HCT116 (cell line): ENCODE measurements at regions not wholly inside any gene's neighbourhood (a gene's known extent, or its start where the extent isn't known, plus 50 kb on each side); places are given as distances from the start of the nearest gene placed in this dataset.

Experiments
- EGR1 ChIP-seq: IDR thresholded peaks from 2 replicates; pipeline ENCODE4 v1.6.1; 2012; ENCODE audit warnings: low read depth
- EZH2 ChIP-seq: fragments of 200-600 bp; sonication (generic); IDR thresholded peaks from 2 replicates; pipeline ENCODE4 v1.6.1; 2017; ENCODE audit warnings: antibody characterized with exemption, mixed run types
- EZH2phosphoT487 ChIP-seq: fragments of 200-600 bp; IDR thresholded peaks from 2 replicates; pipeline ENCODE4 v1.6.1; 2018; ENCODE audit warnings: antibody characterized with exemption, borderline replicate concordance
- FOSL1 ChIP-seq: IDR thresholded peaks from 2 replicates; pipeline ENCODE4 v1.6.1; 2012; ENCODE audit warnings: low read depth
- POLR2A ChIP-seq: IDR thresholded peaks from 2 replicates; pipeline ENCODE4 v1.7.0; 2011; ENCODE audit warnings: borderline replicate concordance; ENCODE audit not compliant: insufficient read depth, insufficient read length; ENCODE audit errors: extremely low read depth
- POLR2AphosphoS5 ChIP-seq: IDR thresholded peaks from 2 replicates; pipeline ENCODE4 v1.6.1; 2011; ENCODE audit warnings: mild to moderate bottlenecking, low read depth, low read length, moderate library complexity
- RAD21 ChIP-seq: IDR thresholded peaks from 2 replicates; pipeline ENCODE4 v1.6.1; 2012; ENCODE audit warnings: low read depth, mild to moderate bottlenecking
- SIN3A ChIP-seq: IDR thresholded peaks from 2 replicates; pipeline ENCODE4 v1.6.1; 2012; ENCODE audit warnings: low read depth
- SP1 ChIP-seq: IDR thresholded peaks from 2 replicates; pipeline ENCODE4 v1.6.1; 2012; ENCODE audit warnings: low read depth
- YY1 ChIP-seq: IDR thresholded peaks from 2 replicates; pipeline ENCODE4 v1.6.1; 2011; ENCODE audit warnings: low read length, low read depth, moderate library complexity, mild to moderate bottlenecking; ENCODE audit not compliant: insufficient replicate concordance; ENCODE audit errors: extremely low read depth
- ZFX ChIP-seq: fragments of 450-650 bp; IDR thresholded peaks from 2 replicates; pipeline ENCODE4 v1.6.1; 2017
- ZNF274 ChIP-seq: fragments of 200-500 bp; sonication (Bioruptor generic); IDR thresholded peaks from 2 replicates; pipeline ENCODE4 v1.6.1; 2014; ENCODE audit warnings: mild to moderate bottlenecking, low read depth, low read length, inconsistent platforms
- TF ChIP-seq, protein P1 (sequence below), 3 experiments: fragments of 200-600 bp in 1 of 3; sonication (generic) in 1 of 3; IDR thresholded peaks in 2 of 3; conservative IDR thresholded peaks in 1 of 3; 2 replicates each; pipeline ENCODE4 v1.5.1; 2012 to 2017; ENCODE audit warnings: low read depth in 2 of 3, low read length in 2 of 3, antibody characterized with exemption in 1 of 3, borderline replicate concordance in 1 of 3, control low read depth in 1 of 3, mild to moderate bottlenecking in 1 of 3, mixed read lengths in 1 of 3, mixed run types in 1 of 3, moderate library complexity in 1 of 3; ENCODE audit not compliant: insufficient read depth in 1 of 3

DNA sequence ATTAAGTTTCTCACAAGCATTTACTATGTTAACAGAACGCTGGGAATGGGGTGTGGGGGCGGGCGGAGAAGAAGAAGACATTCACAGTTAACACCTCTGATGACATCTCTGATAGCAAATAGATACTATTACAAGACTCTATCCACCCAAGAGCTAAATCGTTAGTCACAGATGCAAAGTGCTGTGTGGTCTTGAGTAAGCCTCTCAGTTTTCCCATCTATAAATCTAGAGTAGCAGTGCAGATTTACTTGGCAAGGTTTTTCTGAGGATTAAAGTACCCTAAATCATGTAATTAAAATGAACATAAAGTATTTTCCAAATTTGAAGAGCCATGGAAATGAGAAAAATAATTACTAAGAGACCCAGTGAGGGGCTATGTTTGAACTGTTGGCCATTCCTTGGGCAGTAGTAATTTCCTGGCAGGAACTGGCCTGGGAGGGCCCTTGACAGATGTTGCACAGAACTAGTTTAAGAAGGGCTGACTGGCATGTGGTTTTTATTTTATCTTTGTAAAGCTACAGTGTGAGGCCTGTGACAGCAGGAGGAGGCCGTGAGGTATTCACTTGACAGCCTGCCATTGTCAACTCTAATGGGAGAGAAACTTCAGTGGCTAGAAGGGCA lies 58.7 kb upstream of the APOBEC4 start:
- TF ChIP-seq, protein P1, sequence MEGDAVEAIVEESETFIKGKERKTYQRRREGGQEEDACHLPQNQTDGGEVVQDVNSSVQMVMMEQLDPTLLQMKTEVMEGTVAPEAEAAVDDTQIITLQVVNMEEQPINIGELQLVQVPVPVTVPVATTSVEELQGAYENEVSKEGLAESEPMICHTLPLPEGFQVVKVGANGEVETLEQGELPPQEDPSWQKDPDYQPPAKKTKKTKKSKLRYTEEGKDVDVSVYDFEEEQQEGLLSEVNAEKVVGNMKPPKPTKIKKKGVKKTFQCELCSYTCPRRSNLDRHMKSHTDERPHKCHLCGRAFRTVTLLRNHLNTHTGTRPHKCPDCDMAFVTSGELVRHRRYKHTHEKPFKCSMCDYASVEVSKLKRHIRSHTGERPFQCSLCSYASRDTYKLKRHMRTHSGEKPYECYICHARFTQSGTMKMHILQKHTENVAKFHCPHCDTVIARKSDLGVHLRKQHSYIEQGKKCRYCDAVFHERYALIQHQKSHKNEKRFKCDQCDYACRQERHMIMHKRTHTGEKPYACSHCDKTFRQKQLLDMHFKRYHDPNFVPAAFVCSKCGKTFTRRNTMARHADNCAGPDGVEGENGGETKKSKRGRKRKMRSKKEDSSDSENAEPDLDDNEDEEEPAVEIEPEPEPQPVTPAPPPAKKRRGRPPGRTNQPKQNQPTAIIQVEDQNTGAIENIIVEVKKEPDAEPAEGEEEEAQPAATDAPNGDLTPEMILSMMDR (IDR thresholded peaks at IDR 0.05 in 2 of 3, conservative IDR thresholded peaks at IDR 0.05 in 1 of 3; ENCODE audit: borderline replicate concordance in 1 of 3, insufficient read depth in 1 of 3, low read depth in 2 of 3, low read length in 2 of 3): no peak
- no peak for TF ChIP-seq POLR2A
- no peak for TF ChIP-seq POLR2AphosphoS5
- TF ChIP-seq ZNF274: no peak
- no peak for TF ChIP-seq EZH2phosphoT487
- no peak for TF ChIP-seq EZH2
- TF ChIP-seq SP1: no peak
- no peak for TF ChIP-seq EGR1
- TF ChIP-seq ZFX: no peak
- TF ChIP-seq YY1: no peak
- no peak for TF ChIP-seq RAD21
- TF ChIP-seq FOSL1: no peak
- no peak for TF ChIP-seq SIN3A
